ENCODE measurements at regions not wholly inside any gene's neighbourhood (a gene's known extent, or its start where the extent isn't known, plus 50 kb on each side); places are given as distances from the start of the nearest gene placed in this dataset.
"Not testable (repeated sequence)": the region's sequence is repeated elsewhere in the genome, so short reads cannot be mapped to it uniquely, and the experiment has no call there.

DNA sequence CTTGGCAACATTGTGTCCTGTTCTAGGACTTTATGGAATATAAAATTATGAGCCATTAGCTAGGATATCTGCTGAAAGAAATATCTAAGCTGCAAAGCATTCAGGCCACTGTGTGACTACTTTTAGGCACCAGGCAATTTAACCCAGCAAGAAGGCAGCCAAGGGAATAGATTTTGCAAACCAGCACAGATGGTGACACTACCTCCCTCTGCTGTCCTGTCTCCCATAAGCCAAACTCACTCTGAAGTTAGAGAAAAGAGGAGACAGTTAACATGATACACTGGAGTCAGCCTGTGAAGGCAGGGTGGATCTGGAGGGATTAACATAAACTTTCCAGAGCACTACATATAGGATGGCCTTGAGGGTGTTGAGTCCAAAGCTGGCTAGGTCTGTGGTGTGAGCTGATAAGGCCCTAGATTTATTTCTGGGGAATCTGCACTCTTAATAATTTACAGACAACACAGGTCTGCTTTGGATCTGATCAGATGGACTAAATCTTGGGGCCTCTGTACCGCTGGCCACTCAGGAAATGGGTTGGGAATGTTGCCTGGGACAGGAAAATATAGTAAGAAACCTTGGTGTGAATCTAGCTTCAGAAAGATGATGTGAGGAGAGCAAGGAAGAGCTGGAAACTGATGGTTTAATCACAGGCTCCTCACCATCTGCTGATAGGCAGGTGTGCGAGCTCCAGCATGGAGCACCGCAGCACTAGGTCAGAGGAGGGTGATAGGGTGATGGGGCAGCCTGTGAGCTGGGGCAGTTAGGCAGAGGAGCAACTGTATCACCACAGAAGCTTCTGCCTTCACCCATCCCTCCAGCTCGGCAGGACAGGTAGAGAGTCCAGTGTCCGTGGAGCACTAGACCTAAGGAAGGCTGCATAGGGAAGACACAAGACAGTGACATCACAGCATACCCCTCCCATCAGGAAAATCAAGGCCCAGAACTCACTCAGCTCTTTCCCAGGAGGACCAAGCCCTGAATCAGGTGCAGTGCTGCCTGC is 229.9 kb upstream of the PRSS1 start:
- TF ChIP-seq CTCF (IDR thresholded peaks at IDR 0.05; ENCODE audit: insufficient read depth, low read length, missing control alignments) = peak; percentile 18
- ChIA-PET CTCF (interaction anchor here (1.0 to 65.6 kb wide), 16 partner anchors 7 to 293 kb away, joined by 3 to 2267 read pairs (median 8); no protein-coding TSS in a partner anchor), POLR2A (no interaction called here)
- no peak for DNase-seq (ENCODE audit: low read depth, low spot score)
- H3K4me3 ChIP-seq (ENCODE audit: low read depth, low read length) = no peak overlapping the region

- ChIA-PET POLR2A (no interaction called here), CTCF (interaction anchor here (0.6 to 65.6 kb wide), 36 partner anchors 10 to 486 kb away, joined by 3 to 2267 read pairs (median 4); no protein-coding TSS in a partner anchor)
- no peak overlapping the region for H3K4me3 ChIP-seq (ENCODE audit: low read depth, low read length)
- DNase-seq (ENCODE audit: low read depth, low spot score) = peak; percentile 29
- peak; percentile 68 for TF ChIP-seq CTCF (IDR thresholded peaks at IDR 0.05; ENCODE audit: insufficient read depth, low read length, missing control alignments)
Observed at GRCh38 chr7:142516038-142516501, 233.2 kb upstream of the PRSS1 start.

- CTCF ChIA-PET = interaction anchor here (0.6 to 65.6 kb wide), 11 partner anchors 11 to 489 kb away, joined by 3 to 2267 read pairs (median 12); no protein-coding TSS in a partner anchor
- H3K4me3 ChIP-seq (ENCODE audit: low read depth, low read length); POLR2A ChIA-PET: not testable (repeated sequence)
Observed at GRCh38 chr7:142514716-142515115, 234.6 kb upstream of the PRSS1 start.

DNA sequence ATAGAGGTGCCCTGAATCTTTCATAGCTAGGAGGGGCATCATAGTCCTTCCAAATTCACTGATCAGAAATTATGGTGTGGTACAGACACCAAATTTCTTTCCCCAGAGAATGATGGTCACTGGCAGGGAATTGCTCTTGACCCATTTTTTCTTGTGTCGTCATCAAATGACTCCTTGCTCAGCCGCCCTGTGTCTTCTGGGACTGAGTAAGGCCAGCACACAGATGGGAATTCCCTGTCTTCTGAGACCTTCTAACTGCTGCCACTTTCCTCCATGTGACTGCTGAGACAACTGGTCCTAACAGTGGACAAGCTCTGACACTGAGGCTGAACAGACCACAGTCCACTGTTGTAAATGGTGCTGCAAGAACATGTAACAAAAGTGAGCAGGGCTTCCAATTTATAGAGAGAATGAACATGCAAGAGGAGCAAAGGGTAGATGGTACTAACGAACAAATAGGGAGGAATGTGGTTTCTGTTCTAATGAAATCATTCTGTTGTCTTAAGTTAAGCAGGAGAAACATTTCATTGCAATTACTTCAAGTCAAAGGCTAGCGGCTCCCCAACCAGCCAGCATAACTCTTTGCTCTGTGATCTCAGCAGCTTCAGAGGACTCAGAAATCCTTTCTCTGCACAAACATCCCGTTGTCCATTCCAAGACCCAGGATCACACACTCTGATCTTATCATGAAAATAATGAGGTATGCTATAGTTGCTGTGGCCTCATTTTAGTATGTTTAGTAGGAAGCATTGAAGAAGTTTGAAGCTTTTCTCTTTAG is 235.9 kb upstream of the PRSS1 start:
- DNase-seq (ENCODE audit: low read depth, low spot score) = peak; percentile 52
- ChIA-PET CTCF (interaction anchor here (0.8 to 65.6 kb wide), 12 partner anchors 9 to 490 kb away, joined by 3 to 2267 read pairs (median 6); no protein-coding TSS in a partner anchor), POLR2A (no interaction called here)
- H3K4me3 ChIP-seq (ENCODE audit: low read depth, low read length) = no peak overlapping the region
- no peak for TF ChIP-seq CTCF (IDR thresholded peaks at IDR 0.05; ENCODE audit: insufficient read depth, low read length, missing control alignments)

More at GRCh38 chr7:142514716-142515115, 234.6 kb upstream of the PRSS1 start:
- DNase-seq (ENCODE audit: low read depth, low spot score) = not testable (repeated sequence)

DNA sequence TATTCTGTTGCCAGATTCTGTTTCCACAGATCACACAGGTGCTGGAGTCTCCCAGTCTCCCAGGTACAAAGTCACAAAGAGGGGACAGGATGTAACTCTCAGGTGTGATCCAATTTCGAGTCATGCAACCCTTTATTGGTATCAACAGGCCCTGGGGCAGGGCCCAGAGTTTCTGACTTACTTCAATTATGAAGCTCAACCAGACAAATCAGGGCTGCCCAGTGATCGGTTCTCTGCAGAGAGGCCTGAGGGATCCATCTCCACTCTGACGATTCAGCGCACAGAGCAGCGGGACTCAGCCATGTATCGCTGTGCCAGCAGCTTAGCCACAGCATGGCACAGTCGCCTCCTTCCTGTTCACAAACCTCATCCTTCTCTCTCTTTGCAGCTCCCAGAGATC is 237.5 kb upstream of the PRSS1 start:
- no peak overlapping the region for H3K4me3 ChIP-seq (ENCODE audit: low read depth, low read length)
- POLR2A ChIA-PET = no interaction called here
- CTCF ChIA-PET = interaction anchor here (1.0 to 65.6 kb wide), 3 partner anchors 6 to 43 kb away, joined by 6 to 2267 read pairs (median 263); no protein-coding TSS in a partner anchor
- no peak for DNase-seq (ENCODE audit: low read depth, low spot score)
- TF ChIP-seq CTCF (IDR thresholded peaks at IDR 0.05; ENCODE audit: insufficient read depth, low read length, missing control alignments) = no peak

DNA sequence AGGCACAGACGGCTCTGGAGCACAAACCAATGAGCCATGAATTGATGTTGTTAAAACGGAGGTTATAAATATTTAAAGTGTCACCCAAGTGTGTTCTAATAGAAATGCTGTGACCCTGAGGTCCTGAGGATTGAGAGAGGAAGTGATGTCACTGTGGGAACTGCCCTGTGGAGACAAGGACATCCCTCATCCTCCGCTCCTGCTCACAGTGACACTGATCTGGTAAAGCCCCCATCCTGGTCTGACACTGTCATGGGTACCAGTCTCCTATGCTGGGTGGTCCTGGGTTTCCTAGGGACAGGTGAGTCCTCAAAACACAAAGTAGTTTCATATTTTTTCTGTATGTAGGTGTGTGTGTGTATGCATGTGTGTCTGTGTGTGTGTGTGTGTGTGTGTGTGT is 237.9 kb upstream of the PRSS1 start:
- CTCF ChIA-PET = interaction anchor here (1.0 to 65.6 kb wide), 3 partner anchors 6 to 42 kb away, joined by 6 to 2267 read pairs (median 263); no protein-coding TSS in a partner anchor
- no peak overlapping the region for H3K4me3 ChIP-seq (ENCODE audit: low read depth, low read length)
- no peak for TF ChIP-seq CTCF (IDR thresholded peaks at IDR 0.05; ENCODE audit: insufficient read depth, low read length, missing control alignments)
- DNase-seq (ENCODE audit: low read depth, low spot score) = no peak
- POLR2A ChIA-PET = no interaction called here

GRCh38 chr7:142509235-142509634 is 240.0 kb upstream of the PRSS1 start:
- POLR2A ChIA-PET; H3K4me3 ChIP-seq (ENCODE audit: low read depth, low read length): not testable (repeated sequence)
- CTCF ChIA-PET = interaction anchor here (5.3 to 65.6 kb wide), 3 partner anchors 8 to 40 kb away, joined by 35 to 2267 read pairs (median 263); no protein-coding TSS in a partner anchor

More at GRCh38 chr7:142509235-142509634, 240.0 kb upstream of the PRSS1 start:
- not testable (repeated sequence) for DNase-seq (ENCODE audit: low read depth, low spot score)

Measured in AG04449 (cell line).